ENCODE measurements at regions not wholly inside any gene's neighbourhood (a gene's known extent, or its start where the extent isn't known, plus 50 kb on each side); places are given as distances from the start of the nearest gene placed in this dataset.

GRCh38 chr10:113362645-113363091 lies 190.2 kb upstream of the HABP2 start:
- DNase-seq, result no peak
- Mint-ChIP-seq H3K4me3 (no peak overlapping the region), H3K4me1 (ENCODE audit: low read depth) (peaks cover 4% of the 10 kb centered on the region), H3K36me3 (ENCODE audit: insufficient read depth) (no peaks in the 10 kb centered on the region), H3K9me3 (no peaks in the 10 kb centered on the region), H3K27me3 (ENCODE audit: low read depth) (no peaks in the 10 kb centered on the region)
- ATAC-seq, result no peak

GRCh38 chr10:113364227-113364626 lies 188.6 kb upstream of the HABP2 start:
- no peak for DNase-seq
- Mint-ChIP-seq H3K36me3 (ENCODE audit: insufficient read depth) (no peaks in the 10 kb centered on the region), H3K4me1 (ENCODE audit: low read depth) (peaks cover 4% of the 10 kb centered on the region), H3K9me3 (no peaks in the 10 kb centered on the region), H3K4me3 (no peak overlapping the region), H3K27me3 (ENCODE audit: low read depth) (no peaks in the 10 kb centered on the region)
- no peak for ATAC-seq

- Mint-ChIP-seq H3K36me3 (ENCODE audit: insufficient read depth) (no peaks in the 10 kb centered on the region), H3K9me3 (no peaks in the 10 kb centered on the region), H3K27me3 (ENCODE audit: low read depth) (peaks cover 10% of the 10 kb centered on the region), H3K4me3 (no peak overlapping the region), H3K4me1 (ENCODE audit: low read depth) (no peaks in the 10 kb centered on the region)
- ATAC-seq, result no peak
- no peak for DNase-seq
Measured at GRCh38 chr10:113368666-113369364, 184.0 kb upstream of the HABP2 start.

GRCh38 chr10:113369365-113369694 lies 183.5 kb upstream of the HABP2 start:
- no peaks in the 10 kb centered on the region for H3K4me1 Mint-ChIP-seq (ENCODE audit: low read depth)

GRCh38 chr10:113376428-113376827 lies 176.4 kb upstream of the HABP2 start:
- Mint-ChIP-seq H3K4me3 (no peak overlapping the region), H3K36me3 (ENCODE audit: insufficient read depth) (no peaks in the 10 kb centered on the region), H3K27me3 (ENCODE audit: low read depth) (peaks cover 10% of the 10 kb centered on the region), H3K9me3 (no peaks in the 10 kb centered on the region), H3K4me1 (ENCODE audit: low read depth) (peaks cover 5% of the 10 kb centered on the region)
- no peak for ATAC-seq
- no peak for DNase-seq

More at GRCh38 chr10:113369365-113369694, 183.5 kb upstream of the HABP2 start:
- Mint-ChIP-seq H3K36me3 (ENCODE audit: insufficient read depth) (no peaks in the 10 kb centered on the region), H3K27me3 (ENCODE audit: low read depth) (peaks cover 10% of the 10 kb centered on the region), H3K9me3 (no peaks in the 10 kb centered on the region), H3K4me3 (no peak overlapping the region)
- ATAC-seq (no peak), DNase-seq (no peak)

GRCh38 chr10:113379091-113379490 lies 173.8 kb upstream of the HABP2 start:
- Mint-ChIP-seq H3K4me1 (ENCODE audit: low read depth) (peaks cover 17% of the 10 kb centered on the region), H3K9me3 (no peaks in the 10 kb centered on the region), H3K4me3 (no peak overlapping the region), H3K36me3 (ENCODE audit: insufficient read depth) (no peaks in the 10 kb centered on the region), H3K27me3 (ENCODE audit: low read depth) (peaks cover 5% of the 10 kb centered on the region)
- ATAC-seq (no peak), DNase-seq (no peak)

- H3K4me1 Mint-ChIP-seq (ENCODE audit: low read depth), result peaks cover 24% of the 10 kb centered on the region
- no peak for DNase-seq
- H3K9me3 Mint-ChIP-seq, result no peaks in the 10 kb centered on the region
- no peak for ATAC-seq
- peaks cover 8% of the 10 kb centered on the region for H3K27me3 Mint-ChIP-seq (ENCODE audit: low read depth)
- H3K36me3 Mint-ChIP-seq (ENCODE audit: insufficient read depth), result no peaks in the 10 kb centered on the region
- H3K4me3 Mint-ChIP-seq, result peak overlapping the region; percentile 78
Measured at GRCh38 chr10:113381416-113381815, 171.4 kb upstream of the HABP2 start.

GRCh38 chr10:113381981-113382509 lies 170.8 kb upstream of the HABP2 start:
- peak; percentile 29 to 38 for ATAC-seq
- Mint-ChIP-seq H3K4me1 (ENCODE audit: low read depth) (peaks cover 24% of the 10 kb centered on the region), H3K27me3 (ENCODE audit: low read depth) (peaks cover 8% of the 10 kb centered on the region), H3K4me3 (peak overlapping the region; percentile 78), H3K36me3 (ENCODE audit: insufficient read depth) (no peaks in the 10 kb centered on the region), H3K9me3 (no peaks in the 10 kb centered on the region)
- DNase-seq, result no peak

GRCh38 chr10:113382691-113383090 lies 170.2 kb upstream of the HABP2 start:
- Mint-ChIP-seq H3K27me3 (ENCODE audit: low read depth) (peaks cover 4% of the 10 kb centered on the region), H3K36me3 (ENCODE audit: insufficient read depth) (no peaks in the 10 kb centered on the region)

GRCh38 chr10:113384181-113384580 lies 168.7 kb upstream of the HABP2 start:
- H3K27me3 Mint-ChIP-seq (ENCODE audit: low read depth), result peaks cover 3% of the 10 kb centered on the region
- H3K4me3 Mint-ChIP-seq, result no peak overlapping the region
- H3K4me1 Mint-ChIP-seq (ENCODE audit: low read depth), result peaks cover 24% of the 10 kb centered on the region
- DNase-seq (no peak), ATAC-seq (no peak)
- no peaks in the 10 kb centered on the region for H3K9me3 Mint-ChIP-seq
- H3K36me3 Mint-ChIP-seq (ENCODE audit: insufficient read depth), result no peaks in the 10 kb centered on the region

More at GRCh38 chr10:113382691-113383090, 170.2 kb upstream of the HABP2 start:
- no peak for ATAC-seq
- no peak for DNase-seq
- no peaks in the 10 kb centered on the region for H3K9me3 Mint-ChIP-seq
- peak overlapping the region; percentile 78 for H3K4me3 Mint-ChIP-seq
- peaks cover 24% of the 10 kb centered on the region for H3K4me1 Mint-ChIP-seq (ENCODE audit: low read depth)

GRCh38 chr10:113385021-113385999 lies 167.5 kb upstream of the HABP2 start:
- peaks cover 5% of the 10 kb centered on the region for H3K27me3 Mint-ChIP-seq (ENCODE audit: low read depth)
- peak; percentile 92 to 93 for ATAC-seq
- no peaks in the 10 kb centered on the region for H3K36me3 Mint-ChIP-seq (ENCODE audit: insufficient read depth)
- H3K9me3 Mint-ChIP-seq, result no peaks in the 10 kb centered on the region
- peaks cover 24% of the 10 kb centered on the region for H3K4me1 Mint-ChIP-seq (ENCODE audit: low read depth)
- peak overlapping the region; percentile 34 for H3K4me3 Mint-ChIP-seq
- peak; percentile 37 for DNase-seq

GRCh38 chr10:113386005-113386404 lies 166.8 kb upstream of the HABP2 start:
- H3K4me1 Mint-ChIP-seq (ENCODE audit: low read depth), result peaks cover 24% of the 10 kb centered on the region
- peaks cover 5% of the 10 kb centered on the region for H3K27me3 Mint-ChIP-seq (ENCODE audit: low read depth)

GRCh38 chr10:113389969-113390368 lies 162.9 kb upstream of the HABP2 start:
- Mint-ChIP-seq H3K27me3 (ENCODE audit: low read depth) (peaks cover 5% of the 10 kb centered on the region), H3K4me3 (no peak overlapping the region), H3K9me3 (no peaks in the 10 kb centered on the region), H3K4me1 (ENCODE audit: low read depth) (peaks cover 3% of the 10 kb centered on the region), H3K36me3 (ENCODE audit: insufficient read depth) (no peaks in the 10 kb centered on the region)
- no peak for DNase-seq
- ATAC-seq, result no peak

More at GRCh38 chr10:113386005-113386404, 166.8 kb upstream of the HABP2 start:
- no peaks in the 10 kb centered on the region for H3K9me3 Mint-ChIP-seq
- H3K36me3 Mint-ChIP-seq (ENCODE audit: insufficient read depth), result no peaks in the 10 kb centered on the region
- ATAC-seq, result no peak
- no peak overlapping the region for H3K4me3 Mint-ChIP-seq
- no peak for DNase-seq

- Mint-ChIP-seq H3K36me3 (ENCODE audit: insufficient read depth) (no peaks in the 10 kb centered on the region), H3K4me3 (no peak overlapping the region), H3K4me1 (ENCODE audit: low read depth) (no peaks in the 10 kb centered on the region), H3K9me3 (no peaks in the 10 kb centered on the region), H3K27me3 (ENCODE audit: low read depth) (peaks cover 2% of the 10 kb centered on the region)
- ATAC-seq, result no peak
- no peak for DNase-seq
Measured at GRCh38 chr10:113390896-113391295, 162.0 kb upstream of the HABP2 start.

Data from activated T-cell treated with anti-CD3 and anti-CD28 coated beads, Interleukin-2, amount 50 U/mL, for 4 hours (primary cell).